ENCODE measurements at regions not wholly inside any gene's neighbourhood (a gene's known extent, or its start where the extent isn't known, plus 50 kb on each side); places are given as distances from the start of the nearest gene placed in this dataset.

- TF ChIP-seq POLR2A (IDR thresholded peaks at IDR 0.05; ENCODE audit: extremely low read depth, insufficient read length): no peak
- TF ChIP-seq MAX (IDR thresholded peaks at IDR 0.05; ENCODE audit: low read depth, low read length): no peak
- TF ChIP-seq, protein P1, sequence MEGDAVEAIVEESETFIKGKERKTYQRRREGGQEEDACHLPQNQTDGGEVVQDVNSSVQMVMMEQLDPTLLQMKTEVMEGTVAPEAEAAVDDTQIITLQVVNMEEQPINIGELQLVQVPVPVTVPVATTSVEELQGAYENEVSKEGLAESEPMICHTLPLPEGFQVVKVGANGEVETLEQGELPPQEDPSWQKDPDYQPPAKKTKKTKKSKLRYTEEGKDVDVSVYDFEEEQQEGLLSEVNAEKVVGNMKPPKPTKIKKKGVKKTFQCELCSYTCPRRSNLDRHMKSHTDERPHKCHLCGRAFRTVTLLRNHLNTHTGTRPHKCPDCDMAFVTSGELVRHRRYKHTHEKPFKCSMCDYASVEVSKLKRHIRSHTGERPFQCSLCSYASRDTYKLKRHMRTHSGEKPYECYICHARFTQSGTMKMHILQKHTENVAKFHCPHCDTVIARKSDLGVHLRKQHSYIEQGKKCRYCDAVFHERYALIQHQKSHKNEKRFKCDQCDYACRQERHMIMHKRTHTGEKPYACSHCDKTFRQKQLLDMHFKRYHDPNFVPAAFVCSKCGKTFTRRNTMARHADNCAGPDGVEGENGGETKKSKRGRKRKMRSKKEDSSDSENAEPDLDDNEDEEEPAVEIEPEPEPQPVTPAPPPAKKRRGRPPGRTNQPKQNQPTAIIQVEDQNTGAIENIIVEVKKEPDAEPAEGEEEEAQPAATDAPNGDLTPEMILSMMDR (IDR thresholded peaks at IDR 0.05; ENCODE audit: low read depth, low read length): no peak
- no peak for TF ChIP-seq MYC (IDR thresholded peaks at IDR 0.05; ENCODE audit: low read depth, low read length)
Measured at GRCh38 chr5:175264406-175264805, 179.6 kb downstream of the DRD1 start.

Measured in NB4 (cell line).